GM12878 (cell line): ENCODE measurements at regions not wholly inside any gene's neighbourhood (a gene's known extent, or its start where the extent isn't known, plus 50 kb on each side); places are given as distances from the start of the nearest gene placed in this dataset.

ENCODE experiments used
- ATAC-seq: fragments of 200-7000 bp; cut with Tn5 transposase; 3 replicates; pipeline ENCODE4 v1.9.1; 2020; ENCODE audit warnings: mild to moderate bottlenecking, moderate library complexity
- BruUV-seq: library from RNA; stranded (reverse); fragments of 400-500 nt; replicated peaks from 2 replicates; lab custom pipeline; 2021; lab: Mats Ljungman, UMichigan
- CTCF ChIA-PET: fragments of 300-600 bp; sonication (Branson Sonifier 250); formaldehyde crosslinking; extraction: SDS; loops from one replicate; lab custom pipeline; 2021; ENCODE audit warnings: inconsistent platforms; lab: Yijun Ruan, JAX
- POLR2A ChIA-PET: fragments of 350-600 bp; formaldehyde crosslinking; extraction: SDS; loops from one replicate; lab custom pipeline; 2021; ENCODE audit warnings: inconsistent platforms; lab: Charles Lee
- RAD21 ChIA-PET: fragments of 300-600 bp; sonication (Branson Sonifier 250); formaldehyde crosslinking; loops from one replicate; lab custom pipeline; 2023; ENCODE audit warnings: antibody characterized with exemption; ENCODE audit not compliant: unreplicated experiment; lab: Charles Lee
- SMC1A ChIA-PET: fragments of 300-600 bp; sonication (Branson Sonifier 250); formaldehyde crosslinking; loops from one replicate; lab custom pipeline; 2023; ENCODE audit not compliant: unreplicated experiment, uncharacterized antibody; lab: Charles Lee
- DNase-seq: peaks from one replicate; pipeline ENCODE4 v3.0.0-alpha.2; 2011; ENCODE audit warnings: low read depth, low spot score
- FAIRE-seq: peaks from 3 replicates; lab custom pipeline; 2011; peaks lifted over from hg19 to GRCh38; lab: Jason Lieb, UNC
- H2AFZ ChIP-seq: 2 replicates; pipeline ENCODE4 v1.6.0; 2011; ENCODE audit warnings: low read depth, low read length, control low read depth; ENCODE audit not compliant: control insufficient read depth
- H3K27ac ChIP-seq: 2 replicates; pipeline ENCODE4 v1.5.1; 2011; ENCODE audit warnings: control low read depth; ENCODE audit not compliant: control insufficient read depth, insufficient read depth
- H3K27me3 ChIP-seq, 2 experiments: replicated peaks in 1 of 2; 2 replicates each; pipeline versions ENCODE4 v1.6.0 to v1.6.1; 2011; ENCODE audit warnings: low read length in 1 of 2; ENCODE audit not compliant: control insufficient read depth in 2 of 2, insufficient read depth in 2 of 2
- H3K36me3 ChIP-seq, 2 experiments: 2 replicates each; pipeline ENCODE4 v1.5.1; 2011; ENCODE audit warnings: low read length in 1 of 2; ENCODE audit not compliant: control insufficient read depth in 2 of 2, insufficient read depth in 2 of 2
- H3K4me1 ChIP-seq: 2 replicates; pipeline ENCODE4 v1.6.1; 2011; ENCODE audit warnings: mild to moderate bottlenecking, low read length, moderate library complexity, mixed read lengths; ENCODE audit not compliant: control insufficient read depth, insufficient read depth
- H3K4me2 ChIP-seq: 2 replicates; pipeline ENCODE4 v1.6.0; 2011; ENCODE audit warnings: control low read depth; ENCODE audit not compliant: control insufficient read depth, insufficient read depth
- H3K4me3 ChIP-seq: fragments of 200-600 bp; sonication (generic); 2 replicates; pipeline ENCODE4 v1.5.1; 2016
- H3K79me2 ChIP-seq: 2 replicates; pipeline ENCODE4 v1.6.0; 2011; ENCODE audit warnings: low read length; ENCODE audit not compliant: control insufficient read depth, insufficient read depth
- H3K9ac ChIP-seq: 2 replicates; pipeline ENCODE4 v1.8.0; 2011; ENCODE audit warnings: low read length, control low read depth, mixed read lengths; ENCODE audit not compliant: control insufficient read depth, insufficient read depth
- H3K9me3 ChIP-seq: replicated peaks from 3 replicates; pipeline ENCODE4 v1.5.1; 2011; ENCODE audit warnings: mild to moderate bottlenecking, low read length; ENCODE audit not compliant: control insufficient read depth, insufficient read depth
- H4K20me1 ChIP-seq: 2 replicates; pipeline ENCODE4 v1.6.0; 2011; ENCODE audit not compliant: control insufficient read depth, insufficient read depth
- ASH2L ChIP-seq: fragments of 300-600, 200-600 bp; sonication (generic); IDR thresholded peaks from 2 replicates; pipeline ENCODE4 v1.6.1; 2017; ENCODE audit warnings: low read depth, mild to moderate bottlenecking, borderline replicate concordance
- E2F8 ChIP-seq: fragments of 450-650 bp; IDR thresholded peaks from 2 replicates; pipeline ENCODE4 v1.6.1; 2018; ENCODE audit warnings: mild to moderate bottlenecking, low read depth, moderate library complexity; ENCODE audit not compliant: partially characterized antibody
- IKZF2 ChIP-seq, 2 experiments: fragments of 450-650 bp; IDR thresholded peaks; 2 replicates each; pipeline ENCODE4 v1.6.1; 2017; ENCODE audit warnings: mild to moderate bottlenecking in 2 of 2, moderate library complexity in 2 of 2
- JUNB ChIP-seq: IDR thresholded peaks from 2 replicates; pipeline ENCODE4 v1.6.1; 2016; ENCODE audit warnings: antibody characterized with exemption, mild to moderate bottlenecking
- PRDM15 ChIP-seq: fragments of 450-650 bp; formaldehyde crosslinking; IDR thresholded peaks from 2 replicates; pipeline ENCODE4 v1.4.0; 2020; ENCODE audit warnings: mild to moderate bottlenecking, moderate library complexity
- RAD51 ChIP-seq: fragments of 450-650 bp; IDR thresholded peaks from 2 replicates; pipeline ENCODE4 v1.6.1; 2016; ENCODE audit warnings: moderate library complexity, mild to moderate bottlenecking, inconsistent platforms
- RBBP5 ChIP-seq: fragments of 200-600 bp; sonication (generic); conservative IDR thresholded peaks from 2 replicates; pipeline ENCODE4 v1.6.1; 2016
- SIN3A ChIP-seq: IDR thresholded peaks from 2 replicates; pipeline ENCODE4 v1.6.1; 2012; ENCODE audit warnings: low read depth, low read length, improper control_type of control experiment
- SIX5 ChIP-seq: IDR thresholded peaks from 2 replicates; pipeline ENCODE4 v1.6.1; 2011; ENCODE audit warnings: mild to moderate bottlenecking, low read depth, low read length, moderate library complexity; ENCODE audit not compliant: severe bottlenecking
- SMAD1 ChIP-seq: fragments of 450-650 bp; IDR thresholded peaks from 2 replicates; pipeline ENCODE4 v1.6.1; 2018; ENCODE audit warnings: mild to moderate bottlenecking, low read depth; ENCODE audit not compliant: partially characterized antibody
- SMC3 ChIP-seq: IDR thresholded peaks from 2 replicates; pipeline ENCODE4 v1.6.1; 2011; ENCODE audit warnings: low read length, improper control_type of control experiment, borderline replicate concordance
- SUZ12 ChIP-seq: fragments of 200-600 bp; sonication (generic); IDR thresholded peaks from one replicate; pipeline ENCODE4 v1.6.1; 2018; ENCODE audit warnings: antibody characterized with exemption, mild to moderate bottlenecking; ENCODE audit not compliant: unreplicated experiment
- YBX1 ChIP-seq: fragments of 450-650 bp; IDR thresholded peaks from 2 replicates; pipeline ENCODE4 v1.6.1; 2016; ENCODE audit warnings: antibody characterized with exemption
- WGBS: methylation state at CpG from one replicate; pipeline ENCODE4 v1.1.6; 2016; ENCODE audit warnings: low lambda C conversion rate; ENCODE audit not compliant: insufficient replicate concordance, insufficient coverage; ENCODE audit errors: missing lambda C conversion rate; 5-methylcytosine and 5-hydroxymethylcytosine counted together
- in situ Hi-C: fragments of 300-500 bp; cut with MboI; formaldehyde crosslinking; loops from 9 replicates; pipeline ENCODE4 v1.14.3; 2018; ENCODE audit warnings: mixed read lengths
- intact Hi-C: fragments of 100-400 bp; cut with micrococcal nuclease; formaldehyde crosslinking; loops from one replicate; pipeline ENCODE4 v1.14.2; 2022; ENCODE audit not compliant: unreplicated experiment
- TF ChIP-seq, protein P1 (sequence below): fragments of 450-650 bp; IDR thresholded peaks from 2 replicates; pipeline ENCODE4 v1.6.1; 2017; ENCODE audit warnings: mild to moderate bottlenecking, low read depth, inconsistent platforms; ENCODE audit not compliant: poor library complexity, severe bottlenecking
- TF ChIP-seq, protein P2 (sequence below): IDR thresholded peaks from 2 replicates; pipeline ENCODE4 v1.6.1; 2011; ENCODE audit warnings: low read depth, mild to moderate bottlenecking, low read length, moderate library complexity, borderline replicate concordance; ENCODE audit errors: extremely low read depth

DNA sequence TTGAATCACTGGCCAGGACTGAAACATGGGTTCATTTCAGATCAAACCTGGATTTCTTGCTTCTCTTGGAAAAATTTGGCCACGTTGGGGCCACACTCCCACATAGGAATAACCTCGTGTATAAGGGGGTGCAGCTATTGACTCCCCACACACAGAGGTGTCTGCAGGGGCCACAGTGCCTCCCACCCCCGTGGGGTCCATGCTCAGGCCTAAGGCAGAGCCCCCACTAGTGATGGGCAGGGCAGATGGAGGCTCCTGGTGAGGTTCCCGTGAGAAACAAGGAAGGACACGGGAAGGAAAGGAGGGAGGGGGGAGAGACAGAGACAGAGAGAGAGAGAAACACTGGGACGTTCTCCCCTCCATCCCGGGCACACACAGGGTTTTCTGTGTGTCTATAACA lies 230.5 kb downstream of the ERMARD start:
- intact Hi-C loops: no loop called here
- FAIRE-seq (no peak), DNase-seq (no peak), ATAC-seq (no peak)
- CTCF ChIA-PET: no interaction called here
- TF ChIP-seq E2F8 (no peak), RAD51 (no peak), SMAD1 (no peak), IKZF2 (IDR thresholded peaks at IDR 0.05) (no peak), JUNB (no peak), YBX1 (no peak), SIX5 (no peak), SUZ12 (no peak), SIN3A (no peak), ASH2L (no peak), SMC3 (no peak), PRDM15 (CRISPR knock-in tag) (no peak), RBBP5 (no peak)
- TF ChIP-seq, protein P1, sequence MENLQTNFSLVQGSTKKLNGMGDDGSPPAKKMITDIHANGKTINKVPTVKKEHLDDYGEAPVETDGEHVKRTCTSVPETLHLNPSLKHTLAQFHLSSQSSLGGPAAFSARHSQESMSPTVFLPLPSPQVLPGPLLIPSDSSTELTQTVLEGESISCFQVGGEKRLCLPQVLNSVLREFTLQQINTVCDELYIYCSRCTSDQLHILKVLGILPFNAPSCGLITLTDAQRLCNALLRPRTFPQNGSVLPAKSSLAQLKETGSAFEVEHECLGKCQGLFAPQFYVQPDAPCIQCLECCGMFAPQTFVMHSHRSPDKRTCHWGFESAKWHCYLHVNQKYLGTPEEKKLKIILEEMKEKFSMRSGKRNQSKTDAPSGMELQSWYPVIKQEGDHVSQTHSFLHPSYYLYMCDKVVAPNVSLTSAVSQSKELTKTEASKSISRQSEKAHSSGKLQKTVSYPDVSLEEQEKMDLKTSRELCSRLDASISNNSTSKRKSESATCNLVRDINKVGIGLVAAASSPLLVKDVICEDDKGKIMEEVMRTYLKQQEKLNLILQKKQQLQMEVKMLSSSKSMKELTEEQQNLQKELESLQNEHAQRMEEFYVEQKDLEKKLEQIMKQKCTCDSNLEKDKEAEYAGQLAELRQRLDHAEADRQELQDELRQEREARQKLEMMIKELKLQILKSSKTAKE: no peak
- TF ChIP-seq, protein P2, sequence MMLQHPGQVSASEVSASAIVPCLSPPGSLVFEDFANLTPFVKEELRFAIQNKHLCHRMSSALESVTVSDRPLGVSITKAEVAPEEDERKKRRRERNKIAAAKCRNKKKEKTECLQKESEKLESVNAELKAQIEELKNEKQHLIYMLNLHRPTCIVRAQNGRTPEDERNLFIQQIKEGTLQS: no peak
- Histone ChIP-seq H3K9ac (no peak overlapping the region), H4K20me1 (no peaks in the 10 kb centered on the region), H3K27ac (no peak overlapping the region), H3K4me1 (no peaks in the 10 kb centered on the region), H2AFZ (no peak overlapping the region), H3K9me3 (no peaks in the 10 kb centered on the region; the same call in 2 of the 3 replicates), H3K79me2 (no peaks in the 10 kb centered on the region), H3K4me2 (no peak overlapping the region), H3K27me3 (no peaks in the 10 kb centered on the region), H3K36me3 (no peaks in the 10 kb centered on the region), H3K4me3 (no peak overlapping the region)
- WGBS: 4% methylated on average over 7 of the region's 7 CpGs
- POLR2A ChIA-PET: no interaction called here
- BruUV-seq: no TSS peak
- SMC1A ChIA-PET: no interaction called here
- in situ Hi-C loops: no loop called here
- RAD21 ChIA-PET: no interaction called here
